GM23338 (cell line): ENCODE measurements at regions not wholly inside any gene's neighbourhood (a gene's known extent, or its start where the extent isn't known, plus 50 kb on each side); places are given as distances from the start of the nearest gene placed in this dataset.

ENCODE experiments used
- ETS1 ChIP-seq: IDR thresholded peaks from 2 replicates; pipeline ENCODE4 v1.6.1; 2016; ENCODE audit warnings: antibody characterized with exemption
- EZH2 ChIP-seq: fragments of 200-600 bp; sonication (generic); IDR thresholded peaks from one replicate; pipeline ENCODE4 v1.8.0; 2017; ENCODE audit warnings: antibody characterized with exemption, mild to moderate bottlenecking, low read depth; ENCODE audit not compliant: unreplicated experiment
- EZH2phosphoT487 ChIP-seq: fragments of 200-600 bp; sonication (generic); IDR thresholded peaks from one replicate; pipeline ENCODE4 v1.8.1; 2018; ENCODE audit warnings: antibody characterized with exemption; ENCODE audit not compliant: unreplicated experiment
- POLR2AphosphoS5 ChIP-seq: IDR thresholded peaks from 2 replicates; pipeline ENCODE4 v1.6.1; 2016; ENCODE audit warnings: antibody characterized with exemption, low read depth
- REST ChIP-seq: IDR thresholded peaks from one replicate; pipeline ENCODE4 v1.6.1; 2018; ENCODE audit warnings: antibody characterized with exemption; ENCODE audit not compliant: unreplicated experiment
- ZNF114 ChIP-seq: fragments of 250-450 bp; sonication (Bioruptor Pico); IDR thresholded peaks from 2 replicates; pipeline ENCODE4 v1.5.0; 2020; ENCODE audit warnings: mild to moderate bottlenecking, moderate library complexity
- TF ChIP-seq, protein P1 (sequence below), 2 experiments: fragments of 200-600 bp in 1 of 2; sonication (generic) in 1 of 2; conservative IDR thresholded peaks; 2 replicates each; pipeline versions ENCODE4 v1.5.1 to v1.6.1; 2016 to 2017; ENCODE audit warnings: antibody characterized with exemption in 2 of 2, low read depth in 2 of 2, mild to moderate bottlenecking in 2 of 2, moderate library complexity in 1 of 2

GRCh38 chr5:44565902-44566301 lies 176.7 kb upstream of the FGF10 start:
- TF ChIP-seq EZH2phosphoT487 (no peak), EZH2 (no peak), REST (no peak), POLR2AphosphoS5 (no peak), ETS1 (no peak), ZNF114 (CRISPR knock-in tag) (no peak)
- TF ChIP-seq, protein P1, sequence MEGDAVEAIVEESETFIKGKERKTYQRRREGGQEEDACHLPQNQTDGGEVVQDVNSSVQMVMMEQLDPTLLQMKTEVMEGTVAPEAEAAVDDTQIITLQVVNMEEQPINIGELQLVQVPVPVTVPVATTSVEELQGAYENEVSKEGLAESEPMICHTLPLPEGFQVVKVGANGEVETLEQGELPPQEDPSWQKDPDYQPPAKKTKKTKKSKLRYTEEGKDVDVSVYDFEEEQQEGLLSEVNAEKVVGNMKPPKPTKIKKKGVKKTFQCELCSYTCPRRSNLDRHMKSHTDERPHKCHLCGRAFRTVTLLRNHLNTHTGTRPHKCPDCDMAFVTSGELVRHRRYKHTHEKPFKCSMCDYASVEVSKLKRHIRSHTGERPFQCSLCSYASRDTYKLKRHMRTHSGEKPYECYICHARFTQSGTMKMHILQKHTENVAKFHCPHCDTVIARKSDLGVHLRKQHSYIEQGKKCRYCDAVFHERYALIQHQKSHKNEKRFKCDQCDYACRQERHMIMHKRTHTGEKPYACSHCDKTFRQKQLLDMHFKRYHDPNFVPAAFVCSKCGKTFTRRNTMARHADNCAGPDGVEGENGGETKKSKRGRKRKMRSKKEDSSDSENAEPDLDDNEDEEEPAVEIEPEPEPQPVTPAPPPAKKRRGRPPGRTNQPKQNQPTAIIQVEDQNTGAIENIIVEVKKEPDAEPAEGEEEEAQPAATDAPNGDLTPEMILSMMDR (conservative IDR thresholded peaks at IDR 0.05; ENCODE audit: low read depth in 2 of 2) = no peak
